HEK293 (cell line): ENCODE measurements at regions not wholly inside any gene's neighbourhood (a gene's known extent, or its start where the extent isn't known, plus 50 kb on each side); places are given as distances from the start of the nearest gene placed in this dataset.

Source experiments
- CTCF ChIA-PET: fragments of 350-600 bp; formaldehyde crosslinking; extraction: SDS; loops from one replicate; lab custom pipeline; 2021; ENCODE audit warnings: antibody characterized with exemption; lab: Yijun Ruan, JAX
- POLR2A ChIA-PET: fragments of 300-600 bp; formaldehyde crosslinking; extraction: SDS; loops from one replicate; lab custom pipeline; 2020; ENCODE audit warnings: antibody characterized with exemption, inconsistent platforms; lab: Yijun Ruan, JAX
- H3K27ac ChIP-seq: fragments of 200-500 bp; sonication (Bioruptor generic); 2 replicates; pipeline ENCODE4 v1.5.1; 2014; ENCODE audit warnings: low read depth, low read length, control low read depth, inconsistent platforms; ENCODE audit errors: extremely low read depth
- H3K36me3 ChIP-seq, 2 experiments: fragments of 200-500 bp in 1 of 2; sonication (Bioruptor generic) in 1 of 2; 1 replicate in 1 of 2; 2 replicates in 1 of 2; pipeline ENCODE4 v1.5.1; 2014 to 2017; ENCODE audit warnings: inconsistent platforms in 2 of 2, low read length in 2 of 2; ENCODE audit not compliant: control insufficient read depth in 2 of 2, insufficient read depth in 1 of 2
- H3K4me1 ChIP-seq: fragments of 200-500 bp; sonication (Bioruptor generic); 2 replicates; pipeline ENCODE4 v1.5.1; 2014; ENCODE audit warnings: mild to moderate bottlenecking, low read length, inconsistent platforms; ENCODE audit not compliant: control insufficient read depth, insufficient read depth
- H3K4me3 ChIP-seq: 2 replicates; pipeline ENCODE4 v1.5.1; 2011; ENCODE audit warnings: low read depth, mild to moderate bottlenecking, control low read depth, low read length, moderate library complexity
- H3K9me3 ChIP-seq: fragments of 200-500 bp; sonication (Bioruptor generic); 2 replicates; pipeline ENCODE4 v1.5.1; 2014; ENCODE audit warnings: low read depth, low read length, inconsistent platforms; ENCODE audit not compliant: control insufficient read depth, insufficient read depth
- EGR2 ChIP-seq: fragments of 450-650 bp; formaldehyde crosslinking; IDR thresholded peaks from 2 replicates; pipeline ENCODE4 v1.5.1; 2016; ENCODE audit warnings: low read depth, missing biosample characterization, missing genetic modification characterization
- PRDM4 ChIP-seq: fragments of 450-650 bp; formaldehyde crosslinking; IDR thresholded peaks from 2 replicates; pipeline ENCODE4 v1.5.1; 2017; ENCODE audit warnings: missing biosample characterization, missing genetic modification characterization
- SCRT1 ChIP-seq: fragments of 450-650 bp; formaldehyde crosslinking; IDR thresholded peaks from 2 replicates; pipeline ENCODE4 v1.5.1; 2016; ENCODE audit warnings: missing biosample characterization, missing genetic modification characterization, borderline replicate concordance
- WT1 ChIP-seq: fragments of 450-650 bp; formaldehyde crosslinking; IDR thresholded peaks from 2 replicates; pipeline ENCODE4 v1.5.1; 2016; ENCODE audit warnings: missing biosample characterization, missing genetic modification characterization
- ZBTB6 ChIP-seq: fragments of 450-650 bp; formaldehyde crosslinking; IDR thresholded peaks from 2 replicates; pipeline ENCODE4 v1.5.1; 2017; ENCODE audit warnings: missing biosample characterization, missing genetic modification characterization
- ZBTB7A ChIP-seq: fragments of 450-650 bp; formaldehyde crosslinking; IDR thresholded peaks from 2 replicates; pipeline ENCODE4 v1.5.1; 2016; ENCODE audit warnings: low read depth, missing biosample characterization, missing genetic modification characterization
- ZBTB8A ChIP-seq: fragments of 450-650 bp; formaldehyde crosslinking; IDR thresholded peaks from 2 replicates; pipeline ENCODE4 v1.5.1; 2016; ENCODE audit warnings: missing biosample characterization, missing genetic modification characterization
- ZIC2 ChIP-seq: fragments of 450-650 bp; formaldehyde crosslinking; IDR thresholded peaks from 2 replicates; pipeline ENCODE4 v1.5.1; 2016; ENCODE audit warnings: missing biosample characterization, missing genetic modification characterization
- ZNF155 ChIP-seq: fragments of 450-650 bp; formaldehyde crosslinking; IDR thresholded peaks from 2 replicates; pipeline ENCODE4 v1.5.1; 2016; ENCODE audit warnings: missing biosample characterization, missing genetic modification characterization
- ZNF174 ChIP-seq: fragments of 450-650 bp; formaldehyde crosslinking; IDR thresholded peaks from 2 replicates; pipeline ENCODE4 v1.5.0; 2017; ENCODE audit warnings: missing biosample characterization, mild to moderate bottlenecking, missing genetic modification characterization
- ZNF248 ChIP-seq: fragments of 450-650 bp; formaldehyde crosslinking; IDR thresholded peaks from 2 replicates; pipeline ENCODE4 v1.5.1; 2017; ENCODE audit warnings: missing biosample characterization, missing genetic modification characterization
- ZNF366 ChIP-seq: fragments of 450-650 bp; formaldehyde crosslinking; conservative IDR thresholded peaks from 2 replicates; pipeline ENCODE4 v1.5.1; 2016; ENCODE audit warnings: missing biosample characterization, missing genetic modification characterization
- ZNF473 ChIP-seq: fragments of 450-650 bp; formaldehyde crosslinking; IDR thresholded peaks from 2 replicates; pipeline ENCODE4 v1.5.1; 2017; ENCODE audit warnings: missing biosample characterization, missing genetic modification characterization
- ZNF488 ChIP-seq: fragments of 450-650 bp; formaldehyde crosslinking; IDR thresholded peaks from 2 replicates; pipeline ENCODE4 v1.5.1; 2016; ENCODE audit warnings: missing biosample characterization, missing genetic modification characterization
- ZNF560 ChIP-seq: fragments of 450-650 bp; formaldehyde crosslinking; IDR thresholded peaks from 2 replicates; pipeline ENCODE4 v1.5.1; 2017; ENCODE audit warnings: missing biosample characterization, missing genetic modification characterization, borderline replicate concordance
- ZNF585B ChIP-seq: fragments of 450-650 bp; formaldehyde crosslinking; IDR thresholded peaks from 2 replicates; pipeline ENCODE4 v1.5.1; 2016; ENCODE audit warnings: missing biosample characterization, missing genetic modification characterization
- ZNF623 ChIP-seq: fragments of 450-650 bp; formaldehyde crosslinking; IDR thresholded peaks from 2 replicates; pipeline ENCODE4 v1.5.1; 2016; ENCODE audit warnings: missing biosample characterization, missing genetic modification characterization
- ZNF645 ChIP-seq: fragments of 450-650 bp; formaldehyde crosslinking; IDR thresholded peaks from 2 replicates; pipeline ENCODE4; 2016; ENCODE audit warnings: missing biosample characterization, missing genetic modification characterization
- ZNF785 ChIP-seq: fragments of 450-650 bp; formaldehyde crosslinking; IDR thresholded peaks from 2 replicates; pipeline ENCODE4 v1.5.1; 2016; ENCODE audit warnings: missing biosample characterization, missing genetic modification characterization
- ZNF792 ChIP-seq: fragments of 450-650 bp; formaldehyde crosslinking; IDR thresholded peaks from 2 replicates; pipeline ENCODE4 v1.5.1; 2016; ENCODE audit warnings: missing biosample characterization, missing genetic modification characterization
- ZXDB ChIP-seq: fragments of 450-650 bp; formaldehyde crosslinking; IDR thresholded peaks from 2 replicates; pipeline ENCODE4 v1.5.1; 2016; ENCODE audit warnings: missing biosample characterization, missing genetic modification characterization
- TF ChIP-seq, protein P1 (sequence below): fragments of 450-650 bp; formaldehyde crosslinking; IDR thresholded peaks from 2 replicates; pipeline ENCODE4 v1.5.1; 2016; ENCODE audit warnings: missing biosample characterization, missing genetic modification characterization

GRCh38 chr18:22709288-22710060 is 223.7 kb upstream of the RBBP8 start:
- Histone ChIP-seq H3K27ac (no peak overlapping the region), H3K9me3 (no peaks in the 10 kb centered on the region), H3K4me1 (0 out of 2 replicates have a peak, but pooled peaks cover 4% of the 10 kb centered on the region), H3K36me3 (no peaks in the 10 kb centered on the region), H3K4me3 (no peak overlapping the region)
- POLR2A ChIA-PET, result no interaction called here
- no peak for TF ChIP-seq ZNF560 (tag by site-specific recombination)
- no peak for TF ChIP-seq ZNF792
- CTCF ChIA-PET, result no interaction called here

DNA sequence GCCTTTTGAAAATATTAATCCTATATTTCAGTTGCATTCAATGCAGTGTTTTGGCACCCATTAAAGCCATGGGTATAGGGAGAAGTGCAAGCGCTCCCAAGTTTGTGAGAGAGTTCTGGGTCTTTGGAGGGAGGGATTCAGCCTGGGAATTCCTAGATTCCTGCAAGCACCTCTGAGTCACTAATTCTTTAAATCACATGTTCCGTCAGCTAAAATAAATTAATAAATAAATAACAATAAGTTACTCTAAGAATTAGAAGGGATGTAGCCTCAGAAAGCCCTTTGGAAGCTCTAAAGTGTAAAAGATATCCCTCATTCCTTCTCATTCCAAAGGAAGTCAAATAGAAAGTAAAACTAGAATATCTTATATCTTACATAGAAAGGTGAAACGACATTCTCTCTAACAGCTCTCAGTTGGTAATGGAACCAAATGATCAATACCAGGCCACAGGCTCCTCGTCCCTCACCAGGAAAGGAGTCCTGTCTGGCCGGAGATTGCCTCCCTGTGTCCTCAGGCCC is 222.4 kb upstream of the RBBP8 start:
- Histone ChIP-seq H3K9me3 (no peaks in the 10 kb centered on the region), H3K4me1 (0 out of 2 replicates have a peak, but pooled peaks cover 4% of the 10 kb centered on the region), H3K27ac (no peak overlapping the region), H3K4me3 (peak overlapping the region; percentile 26), H3K36me3 (no peaks in the 10 kb centered on the region)
- TF ChIP-seq ZBTB6 (tag by site-specific recombination), result no peak
- TF ChIP-seq ZNF488 (tag by site-specific recombination), result no peak
- TF ChIP-seq ZNF155 (tag by site-specific recombination), result no peak
- TF ChIP-seq ZNF645 (tag by site-specific recombination), result no peak
- TF ChIP-seq ZBTB8A (tag by site-specific recombination), result no peak
- no peak for TF ChIP-seq ZNF585B (tag by site-specific recombination)
- no peak for TF ChIP-seq ZNF174 (tag by site-specific recombination)
- no peak for TF ChIP-seq ZNF473 (tag by site-specific recombination)
- TF ChIP-seq ZXDB (tag by site-specific recombination), result no peak
- TF ChIP-seq WT1, result no peak
- TF ChIP-seq ZNF366 (tag by site-specific recombination), result no peak
- no peak for TF ChIP-seq ZNF623 (tag by site-specific recombination)
- no peak for TF ChIP-seq SCRT1 (tag by site-specific recombination)
- no peak for TF ChIP-seq ZNF785 (tag by site-specific recombination)
- TF ChIP-seq, protein P1, sequence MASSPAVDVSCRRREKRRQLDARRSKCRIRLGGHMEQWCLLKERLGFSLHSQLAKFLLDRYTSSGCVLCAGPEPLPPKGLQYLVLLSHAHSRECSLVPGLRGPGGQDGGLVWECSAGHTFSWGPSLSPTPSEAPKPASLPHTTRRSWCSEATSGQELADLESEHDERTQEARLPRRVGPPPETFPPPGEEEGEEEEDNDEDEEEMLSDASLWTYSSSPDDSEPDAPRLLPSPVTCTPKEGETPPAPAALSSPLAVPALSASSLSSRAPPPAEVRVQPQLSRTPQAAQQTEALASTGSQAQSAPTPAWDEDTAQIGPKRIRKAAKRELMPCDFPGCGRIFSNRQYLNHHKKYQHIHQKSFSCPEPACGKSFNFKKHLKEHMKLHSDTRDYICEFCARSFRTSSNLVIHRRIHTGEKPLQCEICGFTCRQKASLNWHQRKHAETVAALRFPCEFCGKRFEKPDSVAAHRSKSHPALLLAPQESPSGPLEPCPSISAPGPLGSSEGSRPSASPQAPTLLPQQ (tag by site-specific recombination), result no peak
- TF ChIP-seq ZBTB7A, result no peak
- TF ChIP-seq EGR2 (tag by site-specific recombination), result no peak
- no peak for TF ChIP-seq ZIC2
- TF ChIP-seq PRDM4 (tag by site-specific recombination), result no peak
- no peak for TF ChIP-seq ZNF248 (tag by site-specific recombination)
- ChIA-PET POLR2A (interaction anchor here (0.6 kb wide), 1 partner anchor 121 kb away, joined by 3 read pairs; no protein-coding TSS in a partner anchor), CTCF (interaction anchor here (0.6 to 1.0 kb wide), 3 partner anchors 7 to 796 kb away, joined by 3 read pairs; no protein-coding TSS in a partner anchor)
